ENCODE measurements at regions not wholly inside any gene's neighbourhood (a gene's known extent, or its start where the extent isn't known, plus 50 kb on each side); places are given as distances from the start of the nearest gene placed in this dataset.
"Not testable (repeated sequence)": the region's sequence is repeated elsewhere in the genome, so short reads cannot be mapped to it uniquely, and the experiment has no call there.

GRCh38 chr9:18263377-18263776 lies 210.6 kb upstream of the ADAMTSL1 start:
- no peak for DNase-seq (ENCODE audit: low read depth in 1 of 2, low spot score in 1 of 2)

GRCh38 chr9:18268381-18268780 lies 205.6 kb upstream of the ADAMTSL1 start:
- DNase-seq (ENCODE audit: low read depth in 1 of 2, low spot score in 1 of 2) = no peak

GRCh38 chr9:18269561-18269960 lies 204.4 kb upstream of the ADAMTSL1 start:
- no peak for DNase-seq (ENCODE audit: low read depth in 1 of 2, low spot score in 1 of 2)

- DNase-seq (ENCODE audit: low read depth in 1 of 2, low spot score in 1 of 2) = no peak
These were observed 199.3 kb upstream of the ADAMTSL1 start for GRCh38 chr9:18274693-18275092.

GRCh38 chr9:18275313-18275990 lies 198.5 kb upstream of the ADAMTSL1 start:
- DNase-seq (ENCODE audit: low read depth in 1 of 2, low spot score in 1 of 2) = no peak

- DNase-seq (ENCODE audit: low read depth in 1 of 2, low spot score in 1 of 2) = no peak
These were observed 192.7 kb upstream of the ADAMTSL1 start for GRCh38 chr9:18281291-18281690.

GRCh38 chr9:18294229-18294628 lies 179.7 kb upstream of the ADAMTSL1 start:
- DNase-seq (ENCODE audit: low read depth in 1 of 2, low spot score in 1 of 2) = no peak

- no peak for DNase-seq (ENCODE audit: low read depth in 1 of 2, low spot score in 1 of 2)
These were observed 177.3 kb upstream of the ADAMTSL1 start for GRCh38 chr9:18296702-18297055.

GRCh38 chr9:18297056-18297841 lies 176.7 kb upstream of the ADAMTSL1 start:
- no peak for DNase-seq (ENCODE audit: low read depth in 1 of 2, low spot score in 1 of 2)

- DNase-seq (ENCODE audit: low read depth in 1 of 2, low spot score in 1 of 2) = no peak
These were observed 174.5 kb upstream of the ADAMTSL1 start for GRCh38 chr9:18299449-18299848.

GRCh38 chr9:18305167-18305806 lies 168.7 kb upstream of the ADAMTSL1 start:
- DNase-seq (ENCODE audit: low read depth in 1 of 2, low spot score in 1 of 2) = not testable (repeated sequence)

GRCh38 chr9:18314316-18314715 lies 159.6 kb upstream of the ADAMTSL1 start:
- DNase-seq (ENCODE audit: low read depth in 1 of 2, low spot score in 1 of 2) = no peak

GRCh38 chr9:18317896-18318295 lies 156.1 kb upstream of the ADAMTSL1 start:
- no peak for DNase-seq (ENCODE audit: low read depth in 1 of 2, low spot score in 1 of 2)

GRCh38 chr9:18319918-18320445 lies 154.0 kb upstream of the ADAMTSL1 start:
- DNase-seq (ENCODE audit: low read depth in 1 of 2, low spot score in 1 of 2) = no peak

- DNase-seq (ENCODE audit: low read depth in 1 of 2, low spot score in 1 of 2) = no peak
These were observed 148.8 kb upstream of the ADAMTSL1 start for GRCh38 chr9:18324928-18325745.

- DNase-seq (ENCODE audit: low read depth in 1 of 2, low spot score in 1 of 2) = not testable (repeated sequence)
These were observed 148.3 kb upstream of the ADAMTSL1 start for GRCh38 chr9:18325746-18326011.

GRCh38 chr9:18327121-18327520 lies 146.8 kb upstream of the ADAMTSL1 start:
- no peak for DNase-seq (ENCODE audit: low read depth in 1 of 2, low spot score in 1 of 2)

- no peak for DNase-seq (ENCODE audit: low read depth in 1 of 2, low spot score in 1 of 2)
These were observed 143.3 kb upstream of the ADAMTSL1 start for GRCh38 chr9:18330401-18331309.

GRCh38 chr9:18331310-18331684 lies 142.7 kb upstream of the ADAMTSL1 start:
- no peak for DNase-seq (ENCODE audit: low read depth in 1 of 2, low spot score in 1 of 2)

GRCh38 chr9:18331808-18332209 lies 142.1 kb upstream of the ADAMTSL1 start:
- no peak for DNase-seq (ENCODE audit: low read depth in 1 of 2, low spot score in 1 of 2)
